ENCODE measurements at regions not wholly inside any gene's neighbourhood (a gene's known extent, or its start where the extent isn't known, plus 50 kb on each side); places are given as distances from the start of the nearest gene placed in this dataset.

- H3F3A ChIP-seq (ENCODE audit: insufficient read depth, low read depth): peaks cover 16% of the 10 kb centered on the region; the same call in 1 of the 2 replicates
- POLR2A ChIA-PET (ENCODE audit: unreplicated experiment): no interaction called here
- CTCF ChIA-PET: interaction anchor here (0.6 to 1.0 kb wide), 3 partner anchors 12 to 294 kb away, joined by 3 to 11 read pairs (median 4); no protein-coding TSS in a partner anchor
- no peaks in the 10 kb centered on the region for H3K36me3 ChIP-seq (ENCODE audit: low read depth)
- peak overlapping the region; percentile 76 for H2AFZ ChIP-seq
- H3K27me3 ChIP-seq (ENCODE audit: insufficient read depth, low read depth): no peaks in the 10 kb centered on the region
- H3K79me2 ChIP-seq (ENCODE audit: low read depth): no peaks in the 10 kb centered on the region
- TF ChIP-seq CTCF (conservative IDR thresholded peaks at IDR 0.05): no peak
- no peak for TF ChIP-seq EZH2 (IDR thresholded peaks at IDR 0.05; ENCODE audit: low read depth)
- H3K9me2 ChIP-seq (ENCODE audit: insufficient read depth): 0 out of 2 replicates have a peak, but pooled peaks cover 2% of the 10 kb centered on the region
- H3K9me3 ChIP-seq (ENCODE audit: insufficient read depth, low read depth): peaks cover 5% of the 10 kb centered on the region; the same call in 1 of the 2 replicates
- H4K20me1 ChIP-seq (ENCODE audit: insufficient read depth): no peaks in the 10 kb centered on the region
- intact Hi-C loops (cut with micrococcal nuclease; ENCODE audit: unreplicated experiment): loop anchor here (1.0 to 2.0 kb wide), 4 partner anchors 12 to 146 kb away; no protein-coding TSS in a partner anchor
- peak; percentile 93 to 98 for DNase-seq
- peak overlapping the region; percentile 6; the same call in 1 of the 2 replicates for H3K4me3 ChIP-seq
- peak overlapping the region; percentile 87 for H3K27ac ChIP-seq
- BruUV-seq (replicated peaks): TSS peak; percentile 99
- H3K4me1 ChIP-seq (replicated peaks; ENCODE audit: insufficient read depth): peaks cover 28% of the 10 kb centered on the region
- H3K4me2 ChIP-seq: peak overlapping the region; percentile 58
Observed at GRCh38 chr3:177345049-177345972, 148.0 kb upstream of the TBL1XR1 start.

- no peaks in the 10 kb centered on the region for H3K27me3 ChIP-seq (ENCODE audit: insufficient read depth, low read depth)
- no peaks in the 10 kb centered on the region for H3K79me2 ChIP-seq (ENCODE audit: low read depth)
- peaks cover 16% of the 10 kb centered on the region; the same call in 1 of the 2 replicates for H3F3A ChIP-seq (ENCODE audit: insufficient read depth, low read depth)
- H3K9me3 ChIP-seq (ENCODE audit: insufficient read depth, low read depth): peaks cover 5% of the 10 kb centered on the region; the same call in 1 of the 2 replicates
- no peaks in the 10 kb centered on the region for H4K20me1 ChIP-seq (ENCODE audit: insufficient read depth)
- intact Hi-C loops (cut with micrococcal nuclease; ENCODE audit: unreplicated experiment): loop anchor here (1.0 to 2.0 kb wide), 4 partner anchors 11 to 147 kb away; no protein-coding TSS in a partner anchor
- no peak for DNase-seq
- H2AFZ ChIP-seq: no peak overlapping the region
- H3K36me3 ChIP-seq (ENCODE audit: low read depth): no peaks in the 10 kb centered on the region
- peak overlapping the region; percentile 58 for H3K4me2 ChIP-seq
- ChIA-PET POLR2A (ENCODE audit: unreplicated experiment) (interaction anchor here (0.9 kb wide), 1 partner anchor 52 kb away, joined by 5 read pairs; no protein-coding TSS in a partner anchor), CTCF (interaction anchor here (0.6 to 1.0 kb wide), 3 partner anchors 12 to 295 kb away, joined by 3 to 11 read pairs (median 4); no protein-coding TSS in a partner anchor)
- H3K9me2 ChIP-seq (ENCODE audit: insufficient read depth): 0 out of 2 replicates have a peak, but pooled peaks cover 2% of the 10 kb centered on the region
- no peak for TF ChIP-seq CTCF (conservative IDR thresholded peaks at IDR 0.05)
- no peak for TF ChIP-seq EZH2 (IDR thresholded peaks at IDR 0.05; ENCODE audit: low read depth)
- BruUV-seq (replicated peaks): TSS peak; percentile 52
- H3K4me3 ChIP-seq: no peak overlapping the region
- peak overlapping the region; percentile 87 for H3K27ac ChIP-seq
- H3K4me1 ChIP-seq (replicated peaks; ENCODE audit: insufficient read depth): peaks cover 28% of the 10 kb centered on the region
Observed at GRCh38 chr3:177345973-177346503, 148.8 kb upstream of the TBL1XR1 start.

GRCh38 chr3:177346878-177347277 is 149.6 kb upstream of the TBL1XR1 start:
- BruUV-seq (replicated peaks): no TSS peak
- Histone ChIP-seq H3K9me2 (ENCODE audit: insufficient read depth) (0 out of 2 replicates have a peak, but pooled peaks cover 2% of the 10 kb centered on the region), H3K9me3 (ENCODE audit: insufficient read depth, low read depth) (peaks cover 5% of the 10 kb centered on the region; the same call in 1 of the 2 replicates), H3K27me3 (ENCODE audit: insufficient read depth, low read depth) (no peaks in the 10 kb centered on the region), H3K27ac (no peak overlapping the region), H4K20me1 (ENCODE audit: insufficient read depth) (no peaks in the 10 kb centered on the region), H3F3A (ENCODE audit: insufficient read depth, low read depth) (peaks cover 16% of the 10 kb centered on the region; the same call in 1 of the 2 replicates), H3K36me3 (ENCODE audit: low read depth) (no peaks in the 10 kb centered on the region), H3K4me1 (replicated peaks; ENCODE audit: insufficient read depth) (peaks cover 28% of the 10 kb centered on the region), H3K4me2 (no peak overlapping the region), H3K4me3 (no peak overlapping the region), H3K79me2 (ENCODE audit: low read depth) (no peaks in the 10 kb centered on the region), H2AFZ (no peak overlapping the region)
- ChIA-PET CTCF (interaction anchor here (1.0 kb wide), 1 partner anchor 13 kb away, joined by 4 read pairs; no protein-coding TSS in a partner anchor), POLR2A (ENCODE audit: unreplicated experiment) (interaction anchor here (0.9 kb wide), 1 partner anchor 52 kb away, joined by 5 read pairs; no protein-coding TSS in a partner anchor)
- no peak for DNase-seq
- TF ChIP-seq EZH2 (IDR thresholded peaks at IDR 0.05; ENCODE audit: low read depth) (no peak), CTCF (conservative IDR thresholded peaks at IDR 0.05) (no peak)
- intact Hi-C loops (cut with micrococcal nuclease; ENCODE audit: unreplicated experiment): no loop called here

Measured in PC-9 (cell line).